22Rv1 (cell line): ENCODE measurements at regions not wholly inside any gene's neighbourhood (a gene's known extent, or its start where the extent isn't known, plus 50 kb on each side); places are given as distances from the start of the nearest gene placed in this dataset.

Experiments
- H3K27ac ChIP-seq: fragments of 450-650 bp; 2 replicates; pipeline ENCODE4 v1.5.1; 2017
- ZFX ChIP-seq: fragments of 450-650 bp; IDR thresholded peaks from 2 replicates; pipeline ENCODE4 v1.6.1; 2017; ENCODE audit warnings: antibody characterized with exemption, borderline replicate concordance
- TF ChIP-seq, protein P1 (sequence below): fragments of 450-650 bp; IDR thresholded peaks from 2 replicates; pipeline ENCODE4 v1.5.1; 2017; ENCODE audit warnings: mild to moderate bottlenecking

DNA sequence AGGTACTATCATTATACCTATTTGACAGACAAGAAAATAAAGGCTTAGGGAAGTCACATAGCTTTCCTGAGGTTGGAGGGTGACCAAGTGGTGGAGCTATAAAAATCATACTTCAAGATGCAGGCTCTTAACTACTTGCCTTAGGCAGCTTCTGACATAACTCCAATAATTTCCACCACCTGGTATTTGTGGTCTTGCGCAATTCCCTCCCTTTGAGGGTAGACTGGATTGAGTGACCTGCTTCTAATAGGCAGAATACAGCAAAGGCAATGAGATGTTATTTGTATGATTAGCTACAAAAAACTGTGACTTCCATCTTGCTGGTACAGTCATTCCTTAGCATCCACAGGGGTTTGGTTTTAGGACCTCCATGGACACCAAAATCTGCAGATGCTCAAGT lies 385.5 kb downstream of the TMEM114 start:
- TF ChIP-seq, protein P1, sequence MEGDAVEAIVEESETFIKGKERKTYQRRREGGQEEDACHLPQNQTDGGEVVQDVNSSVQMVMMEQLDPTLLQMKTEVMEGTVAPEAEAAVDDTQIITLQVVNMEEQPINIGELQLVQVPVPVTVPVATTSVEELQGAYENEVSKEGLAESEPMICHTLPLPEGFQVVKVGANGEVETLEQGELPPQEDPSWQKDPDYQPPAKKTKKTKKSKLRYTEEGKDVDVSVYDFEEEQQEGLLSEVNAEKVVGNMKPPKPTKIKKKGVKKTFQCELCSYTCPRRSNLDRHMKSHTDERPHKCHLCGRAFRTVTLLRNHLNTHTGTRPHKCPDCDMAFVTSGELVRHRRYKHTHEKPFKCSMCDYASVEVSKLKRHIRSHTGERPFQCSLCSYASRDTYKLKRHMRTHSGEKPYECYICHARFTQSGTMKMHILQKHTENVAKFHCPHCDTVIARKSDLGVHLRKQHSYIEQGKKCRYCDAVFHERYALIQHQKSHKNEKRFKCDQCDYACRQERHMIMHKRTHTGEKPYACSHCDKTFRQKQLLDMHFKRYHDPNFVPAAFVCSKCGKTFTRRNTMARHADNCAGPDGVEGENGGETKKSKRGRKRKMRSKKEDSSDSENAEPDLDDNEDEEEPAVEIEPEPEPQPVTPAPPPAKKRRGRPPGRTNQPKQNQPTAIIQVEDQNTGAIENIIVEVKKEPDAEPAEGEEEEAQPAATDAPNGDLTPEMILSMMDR, result no peak
- TF ChIP-seq ZFX, result no peak
- H3K27ac ChIP-seq, result no peak overlapping the region

DNA sequence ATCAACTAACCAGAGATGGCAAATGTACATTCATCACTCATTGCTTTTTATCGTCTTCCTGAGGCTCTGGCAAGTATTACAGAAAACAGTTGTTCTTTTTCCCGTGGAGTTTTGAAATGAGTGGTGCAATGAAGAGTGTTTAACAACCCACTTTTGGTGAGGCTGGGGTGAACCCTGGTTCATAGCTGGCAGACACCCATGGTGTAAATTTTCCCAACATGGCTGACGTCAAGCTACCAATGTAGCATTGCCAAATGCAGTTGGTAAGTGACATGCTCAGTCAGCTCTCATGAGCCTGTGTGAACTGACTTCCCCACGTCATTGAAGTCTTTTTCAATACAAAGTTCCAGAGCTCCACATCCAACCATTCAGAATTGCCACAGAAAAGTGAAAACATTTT lies 386.2 kb downstream of the TMEM114 start:
- no peak for TF ChIP-seq ZFX
- TF ChIP-seq, protein P1, result no peak
- H3K27ac ChIP-seq, result no peak overlapping the region

DNA sequence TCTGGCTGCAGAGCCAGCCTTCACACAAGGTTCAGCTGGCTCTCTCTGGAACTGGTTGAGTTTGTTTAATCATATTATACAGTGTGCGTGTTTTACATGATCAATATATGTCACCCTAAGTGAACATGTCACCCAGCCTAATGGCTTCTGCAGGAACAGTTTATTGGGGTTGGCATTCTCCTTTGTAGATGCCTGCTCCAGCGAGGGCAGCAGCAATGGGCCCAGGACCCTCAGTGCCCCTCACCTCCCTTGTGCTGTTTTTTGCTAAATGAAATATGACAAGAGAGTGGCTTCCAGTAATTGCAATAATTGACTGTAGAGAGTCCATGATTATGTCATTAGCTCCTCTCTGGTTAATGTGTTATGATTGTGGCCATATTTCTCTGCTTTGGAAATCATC lies 387.2 kb downstream of the TMEM114 start:
- H3K27ac ChIP-seq, result no peak overlapping the region
- no peak for TF ChIP-seq ZFX
- TF ChIP-seq, protein P1, result no peak

DNA sequence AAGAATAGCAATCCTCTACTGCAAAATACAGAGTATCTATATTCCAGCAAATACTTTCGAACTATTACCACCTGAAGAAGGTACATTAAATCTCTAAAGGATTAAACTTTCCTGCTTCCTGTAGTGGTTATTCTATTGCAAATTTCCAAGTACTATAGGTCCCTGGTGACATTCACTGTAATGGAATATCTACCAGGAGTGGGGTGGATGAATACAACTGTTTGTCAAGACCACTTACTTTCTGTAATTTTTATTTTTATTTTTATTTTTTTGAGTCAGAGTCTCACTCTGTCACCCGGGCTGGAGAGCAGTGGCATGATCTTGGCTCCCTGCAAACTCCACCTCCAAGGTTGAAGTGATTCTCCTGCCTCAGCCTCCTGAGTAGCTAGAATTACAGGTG lies 389.5 kb downstream of the TMEM114 start:
- TF ChIP-seq, protein P1, result no peak
- TF ChIP-seq ZFX, result no peak
- H3K27ac ChIP-seq, result no peak overlapping the region

DNA sequence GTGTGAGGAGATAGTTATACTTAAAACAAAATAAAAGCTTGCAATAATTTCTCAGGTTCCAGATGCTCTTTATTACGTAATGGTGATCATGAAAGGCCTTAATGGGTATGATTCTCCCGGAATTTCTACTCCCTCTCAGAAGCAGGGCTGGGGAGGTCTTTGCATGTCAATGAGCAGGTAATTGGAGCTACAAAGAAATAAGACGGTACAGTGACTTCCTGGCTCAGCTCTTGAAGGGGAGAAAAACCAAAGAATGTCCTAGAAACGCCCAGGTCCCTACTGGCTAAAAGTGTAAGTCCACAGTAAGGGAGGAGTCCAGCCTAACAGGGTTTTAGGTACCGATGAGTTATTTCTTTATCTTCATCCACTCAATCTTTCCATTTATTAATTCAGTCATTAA lies 390.9 kb downstream of the TMEM114 start:
- no peak for TF ChIP-seq ZFX
- no peak overlapping the region for H3K27ac ChIP-seq

DNA sequence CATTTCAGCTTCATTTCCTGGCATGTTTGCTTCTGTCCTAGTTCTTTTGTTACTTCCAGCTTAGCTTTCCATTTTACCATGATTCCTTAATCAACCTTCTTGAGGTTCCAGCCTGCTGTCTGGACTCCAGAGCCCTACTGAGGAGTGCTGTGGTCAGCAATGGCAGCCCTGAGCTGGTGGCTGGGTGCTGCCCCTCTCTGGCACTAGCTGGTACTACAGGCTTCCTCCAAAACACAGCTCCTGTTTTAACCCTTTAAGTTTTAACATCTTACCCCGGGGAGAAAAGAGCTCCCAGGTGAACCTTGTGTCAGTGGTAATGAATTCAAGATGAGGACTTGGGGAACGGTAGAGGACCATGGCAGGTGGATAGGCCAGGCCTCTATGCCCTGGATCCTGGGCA lies 395.5 kb downstream of the TMEM114 start:
- H3K27ac ChIP-seq, result no peak overlapping the region
- TF ChIP-seq, protein P1, result peak; percentile 82
- no peak for TF ChIP-seq ZFX

DNA sequence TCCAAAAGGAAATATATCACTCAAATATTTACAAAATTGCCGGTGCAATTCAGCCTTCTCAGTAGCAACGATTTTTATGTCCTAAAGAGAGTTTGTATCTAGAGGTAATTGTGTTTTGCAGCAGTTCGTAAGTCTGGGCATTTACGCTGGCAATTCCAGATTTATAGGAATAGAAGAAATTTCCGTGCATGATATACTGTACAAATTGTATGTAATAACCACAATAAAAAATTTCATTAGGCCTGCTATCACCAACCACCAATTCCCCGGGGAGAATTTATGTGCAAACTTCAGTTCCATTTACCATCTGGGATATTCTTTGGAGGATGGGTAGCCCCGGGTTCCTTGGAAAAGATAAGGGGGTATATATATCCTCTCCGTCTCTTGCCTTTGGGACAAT lies 401.5 kb downstream of the TMEM114 start:
- no peak overlapping the region for H3K27ac ChIP-seq
- TF ChIP-seq, protein P1, result no peak
- TF ChIP-seq ZFX, result no peak

DNA sequence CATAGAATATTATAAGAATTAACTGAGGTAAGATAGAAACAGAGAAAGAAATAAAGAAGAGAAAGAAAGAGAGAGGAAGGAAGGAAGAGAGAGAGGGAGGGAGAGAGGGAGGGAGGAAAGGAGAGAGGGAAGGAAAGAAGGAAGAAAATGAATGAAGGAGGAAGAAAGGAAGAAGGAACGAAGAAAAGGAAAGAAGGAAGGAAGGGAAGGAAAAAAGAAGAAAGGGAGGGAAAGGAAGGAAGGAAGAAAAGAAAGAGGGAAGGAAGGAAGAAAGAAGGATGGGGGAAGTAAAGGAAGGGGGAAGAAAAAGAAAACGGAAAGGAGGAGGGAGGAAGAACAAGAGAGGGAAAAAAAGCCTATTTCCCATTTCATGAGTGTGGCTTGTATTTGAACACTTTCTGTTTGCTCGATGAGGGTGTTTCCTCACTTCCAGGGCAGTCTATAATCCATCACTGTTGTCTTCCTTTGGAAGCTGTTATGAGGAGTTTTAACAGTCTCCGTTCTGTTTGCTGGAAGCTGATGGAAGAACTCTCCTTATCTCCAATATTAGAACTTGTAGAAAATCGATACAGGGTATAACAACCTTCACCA lies 402.4 kb downstream of the TMEM114 start:
- TF ChIP-seq ZFX, result no peak
- TF ChIP-seq, protein P1, result no peak

More for the DNA sequence above, 402.4 kb downstream of the TMEM114 start:
- no peak overlapping the region for H3K27ac ChIP-seq
